GM06990 (cell line): ENCODE measurements at regions not wholly inside any gene's neighbourhood (a gene's known extent, or its start where the extent isn't known, plus 50 kb on each side); places are given as distances from the start of the nearest gene placed in this dataset.
"Not testable (repeated sequence)": the region's sequence is repeated elsewhere in the genome, so short reads cannot be mapped to it uniquely, and the experiment has no call there.

Source experiments
- DNase-seq: peaks from one replicate; pipeline ENCODE4 v3.0.0-alpha.2; 2011; ENCODE audit not compliant: insufficient read length; ENCODE audit errors: extremely low read depth
- H3K27me3 ChIP-seq: replicated peaks from 2 replicates; pipeline ENCODE4 v1.6.0; 2011; ENCODE audit warnings: low read length; ENCODE audit not compliant: control insufficient read depth, insufficient read depth
- H3K36me3 ChIP-seq: 2 replicates; pipeline ENCODE4 v1.5.1; 2011; ENCODE audit warnings: low read length; ENCODE audit not compliant: control insufficient read depth, insufficient read depth
- H3K4me3 ChIP-seq: replicated peaks from 2 replicates; pipeline ENCODE4 v1.5.1; 2011; ENCODE audit warnings: low read depth, mild to moderate bottlenecking, control low read depth, low read length
- TF ChIP-seq, protein P1 (sequence below): IDR thresholded peaks from 2 replicates; pipeline ENCODE4 v1.5.1; 2011; ENCODE audit warnings: low read length, control low read depth, mild to moderate bottlenecking, inconsistent platforms; ENCODE audit not compliant: insufficient read depth, poor library complexity, severe bottlenecking

DNA sequence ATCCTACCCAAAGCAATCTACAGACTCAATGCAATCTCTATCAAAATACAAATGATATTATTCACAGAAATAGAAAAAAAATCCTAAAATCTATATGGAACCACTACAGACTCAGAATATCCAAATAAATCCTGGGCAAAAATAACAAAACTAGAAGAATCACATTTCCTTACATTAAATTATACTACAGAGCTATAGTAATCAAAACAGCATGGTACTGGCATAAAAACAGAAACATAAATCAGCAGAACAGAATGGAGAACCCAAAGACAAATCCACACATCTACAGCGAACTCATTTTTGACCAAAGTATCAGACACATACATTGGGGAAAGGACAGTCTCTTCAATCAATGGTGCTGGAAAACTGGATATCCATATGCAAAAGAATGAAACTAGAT, 304.1 kb upstream of the FGF13 start:
- TF ChIP-seq, protein P1, sequence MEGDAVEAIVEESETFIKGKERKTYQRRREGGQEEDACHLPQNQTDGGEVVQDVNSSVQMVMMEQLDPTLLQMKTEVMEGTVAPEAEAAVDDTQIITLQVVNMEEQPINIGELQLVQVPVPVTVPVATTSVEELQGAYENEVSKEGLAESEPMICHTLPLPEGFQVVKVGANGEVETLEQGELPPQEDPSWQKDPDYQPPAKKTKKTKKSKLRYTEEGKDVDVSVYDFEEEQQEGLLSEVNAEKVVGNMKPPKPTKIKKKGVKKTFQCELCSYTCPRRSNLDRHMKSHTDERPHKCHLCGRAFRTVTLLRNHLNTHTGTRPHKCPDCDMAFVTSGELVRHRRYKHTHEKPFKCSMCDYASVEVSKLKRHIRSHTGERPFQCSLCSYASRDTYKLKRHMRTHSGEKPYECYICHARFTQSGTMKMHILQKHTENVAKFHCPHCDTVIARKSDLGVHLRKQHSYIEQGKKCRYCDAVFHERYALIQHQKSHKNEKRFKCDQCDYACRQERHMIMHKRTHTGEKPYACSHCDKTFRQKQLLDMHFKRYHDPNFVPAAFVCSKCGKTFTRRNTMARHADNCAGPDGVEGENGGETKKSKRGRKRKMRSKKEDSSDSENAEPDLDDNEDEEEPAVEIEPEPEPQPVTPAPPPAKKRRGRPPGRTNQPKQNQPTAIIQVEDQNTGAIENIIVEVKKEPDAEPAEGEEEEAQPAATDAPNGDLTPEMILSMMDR: no peak
- Histone ChIP-seq H3K36me3 (no peaks in the 10 kb centered on the region), H3K27me3 (no peaks in the 10 kb centered on the region), H3K4me3 (no peak overlapping the region)
- DNase-seq: no peak

DNA sequence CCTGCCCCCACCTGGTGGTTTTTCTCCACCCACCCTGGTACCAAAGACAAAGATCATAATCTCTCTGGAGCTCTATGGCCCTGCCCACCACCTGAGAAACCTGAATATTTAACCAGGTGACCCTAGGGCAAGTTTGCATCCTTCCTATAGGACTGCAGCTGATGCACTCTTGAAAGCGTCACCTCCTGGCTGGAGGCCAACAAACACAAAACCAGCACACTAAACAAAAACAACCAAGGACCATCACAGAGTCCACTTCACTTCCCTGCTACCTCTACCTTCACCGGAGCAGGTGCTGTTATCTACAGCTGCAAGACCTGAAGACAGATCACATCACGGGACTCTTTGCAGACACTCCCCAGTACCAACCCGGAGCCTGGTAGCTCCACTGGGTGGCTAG, 296.7 kb upstream of the FGF13 start:
- TF ChIP-seq, protein P1: no peak
- no peaks in the 10 kb centered on the region for H3K36me3 ChIP-seq
- H3K4me3 ChIP-seq: no peak overlapping the region
- no peak for DNase-seq
- no peaks in the 10 kb centered on the region for H3K27me3 ChIP-seq

DNA sequence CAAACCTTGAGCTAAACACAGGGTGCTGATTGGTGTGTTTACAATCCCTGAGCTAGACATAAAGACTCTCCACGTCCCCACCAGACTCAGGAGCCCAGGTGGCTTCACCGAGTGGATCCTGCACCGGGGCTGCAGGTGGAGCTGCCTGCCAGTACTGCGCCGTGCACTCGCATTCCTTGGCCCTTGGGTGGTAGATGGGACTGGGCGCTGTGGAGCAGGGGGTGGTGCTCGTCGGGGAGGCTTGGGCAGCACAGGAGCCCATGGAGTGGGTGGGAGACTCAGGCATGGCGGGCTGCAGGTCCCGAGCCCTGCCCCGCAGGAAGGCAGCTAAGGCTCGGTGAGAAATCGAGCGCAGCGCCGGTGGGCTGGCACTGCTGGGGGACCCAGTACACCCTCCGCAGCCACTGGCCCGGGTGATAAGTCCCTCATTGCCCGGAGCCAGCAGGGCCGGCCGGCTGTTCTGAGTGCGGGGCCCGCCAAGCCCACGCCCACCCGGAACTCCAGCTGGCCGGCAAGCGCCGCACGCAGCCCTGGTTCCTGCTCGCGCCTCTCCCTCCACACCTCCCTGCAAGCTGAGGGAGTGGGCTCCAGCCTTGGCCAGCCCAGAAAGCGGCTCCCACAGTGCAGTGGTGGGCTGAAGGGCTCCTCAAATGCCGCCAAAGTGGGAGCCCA, 292.5 kb upstream of the FGF13 start:
- H3K27me3 ChIP-seq, H3K4me3 ChIP-seq, DNase-seq, H3K36me3 ChIP-seq: not testable (repeated sequence)

- DNase-seq: no peak
Observed at GRCh38 chrX:139002319-139002718, 290.8 kb upstream of the FGF13 start.

DNA sequence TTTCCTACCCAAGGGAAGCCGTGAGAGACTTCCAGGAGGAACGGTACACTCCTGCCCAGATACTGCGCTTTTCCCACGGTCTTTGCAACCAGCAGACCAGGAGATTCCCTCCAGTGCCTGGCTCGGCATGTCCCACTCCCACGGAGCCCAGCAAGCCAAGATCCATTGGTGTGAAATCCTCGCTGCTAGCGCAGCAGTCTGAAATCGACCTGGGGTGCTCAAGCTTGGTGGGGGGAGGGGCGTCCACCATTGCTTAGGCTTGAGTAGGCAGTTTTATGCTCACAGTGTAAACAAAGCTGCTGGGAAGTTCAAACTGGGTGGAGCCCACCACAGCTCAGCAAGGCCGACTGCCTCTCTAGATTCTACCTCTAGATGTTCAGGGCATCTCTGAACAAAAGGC, 284.8 kb upstream of the FGF13 start:
- TF ChIP-seq, protein P1: no peak
- H3K27me3 ChIP-seq: no peaks in the 10 kb centered on the region
- no peaks in the 10 kb centered on the region for H3K36me3 ChIP-seq
- H3K4me3 ChIP-seq: no peak overlapping the region
- no peak for DNase-seq

More at GRCh38 chrX:139002319-139002718, 290.8 kb upstream of the FGF13 start:
- Histone ChIP-seq H3K36me3 (no peaks in the 10 kb centered on the region), H3K27me3 (no peaks in the 10 kb centered on the region), H3K4me3 (no peak overlapping the region)
- TF ChIP-seq, protein P1: no peak

GRCh38 chrX:138995458-138995857, 283.9 kb upstream of the FGF13 start:
- Histone ChIP-seq H3K27me3 (no peaks in the 10 kb centered on the region), H3K4me3 (no peak overlapping the region), H3K36me3 (no peaks in the 10 kb centered on the region)
- TF ChIP-seq, protein P1: no peak
- DNase-seq: no peak

DNA sequence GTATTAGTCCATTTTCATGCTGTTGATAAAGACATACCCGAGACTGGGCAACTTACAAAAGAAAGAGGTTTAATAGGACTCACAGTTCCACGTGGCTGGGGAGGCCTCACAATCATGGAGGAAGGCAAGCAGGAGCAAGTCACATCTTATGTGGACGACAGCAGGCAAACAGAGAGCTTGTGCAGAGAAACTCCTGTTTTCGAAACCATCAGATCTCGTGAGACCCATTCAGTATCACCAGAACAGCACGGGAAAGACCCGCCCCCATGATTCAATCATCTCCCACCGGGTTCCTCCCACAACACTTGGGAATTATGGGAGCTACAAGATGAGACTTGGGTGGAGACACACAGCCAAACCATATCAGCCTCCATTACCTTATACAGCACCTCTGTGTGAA, 278.9 kb upstream of the FGF13 start:
- H3K4me3 ChIP-seq, DNase-seq, H3K36me3 ChIP-seq, H3K27me3 ChIP-seq: not testable (repeated sequence)
